Progenitor cell of endocrine pancreas (in vitro differentiated cells): ENCODE measurements at regions not wholly inside any gene's neighbourhood (a gene's known extent, or its start where the extent isn't known, plus 50 kb on each side); places are given as distances from the start of the nearest gene placed in this dataset.

Experiments
- DNase-seq: peaks from one replicate; pipeline ENCODE4 v3.0.0; 2021; ENCODE audit warnings: low spot score; ENCODE audit not compliant: unreplicated experiment
- H3K27ac Mint-ChIP-seq: 2 replicates; pipeline ENCODE4 v1.8.0; 2021; ENCODE audit warnings: mild to moderate bottlenecking, moderate library complexity, mixed read lengths
- H3K27me3 Mint-ChIP-seq: 2 replicates; pipeline ENCODE4 v1.8.0; 2021; ENCODE audit warnings: mixed read lengths
- H3K36me3 Mint-ChIP-seq: 2 replicates; pipeline ENCODE4 v1.8.0; 2022; ENCODE audit warnings: mixed read lengths; ENCODE audit not compliant: insufficient read depth
- H3K4me1 Mint-ChIP-seq: 2 replicates; pipeline ENCODE4 v1.8.0; 2021; ENCODE audit warnings: low read depth, mixed read lengths
- H3K4me3 Mint-ChIP-seq: 2 replicates; pipeline ENCODE4 v1.8.0; 2021; ENCODE audit warnings: low read depth, mild to moderate bottlenecking, moderate library complexity, mixed read lengths
- H3K9me3 Mint-ChIP-seq: 2 replicates; pipeline ENCODE4 v1.8.0; 2021; ENCODE audit warnings: low read depth, mixed read lengths
- CTCF ChIP-seq: fragments of 200-600 bp; sonication (generic); IDR thresholded peaks from one replicate; pipeline ENCODE4 v1.5.0; 2021; ENCODE audit warnings: antibody characterized with exemption, mild to moderate bottlenecking; ENCODE audit not compliant: unreplicated experiment

GRCh38 chr4:38365261-38365660 is 298.7 kb upstream of the KLF3 start:
- Mint-ChIP-seq H3K27me3 (peaks cover 2% of the 10 kb centered on the region), H3K9me3 (no peaks in the 10 kb centered on the region), H3K36me3 (no peaks in the 10 kb centered on the region), H3K4me1 (peaks cover 2% of the 10 kb centered on the region), H3K4me3 (no peak overlapping the region), H3K27ac (no peak overlapping the region)
- DNase-seq = no peak
- TF ChIP-seq CTCF = no peak

- peaks cover 2% of the 10 kb centered on the region for H3K27me3 Mint-ChIP-seq
- no peaks in the 10 kb centered on the region for H3K36me3 Mint-ChIP-seq
- TF ChIP-seq CTCF = no peak
- H3K9me3 Mint-ChIP-seq = no peaks in the 10 kb centered on the region
- DNase-seq = no peak
- H3K4me3 Mint-ChIP-seq = no peak overlapping the region
- no peak overlapping the region for H3K27ac Mint-ChIP-seq
- H3K4me1 Mint-ChIP-seq = peaks cover 2% of the 10 kb centered on the region
Measured at GRCh38 chr4:38365748-38366310, 298.2 kb upstream of the KLF3 start.

- H3K27ac Mint-ChIP-seq = no peak overlapping the region
- no peak for DNase-seq
- H3K36me3 Mint-ChIP-seq = no peaks in the 10 kb centered on the region
- peaks cover 2% of the 10 kb centered on the region for H3K27me3 Mint-ChIP-seq
- H3K4me1 Mint-ChIP-seq = peaks cover 2% of the 10 kb centered on the region
- no peak for TF ChIP-seq CTCF
- H3K9me3 Mint-ChIP-seq = no peaks in the 10 kb centered on the region
- H3K4me3 Mint-ChIP-seq = no peak overlapping the region
Measured at GRCh38 chr4:38366456-38366855, 297.5 kb upstream of the KLF3 start.

DNA sequence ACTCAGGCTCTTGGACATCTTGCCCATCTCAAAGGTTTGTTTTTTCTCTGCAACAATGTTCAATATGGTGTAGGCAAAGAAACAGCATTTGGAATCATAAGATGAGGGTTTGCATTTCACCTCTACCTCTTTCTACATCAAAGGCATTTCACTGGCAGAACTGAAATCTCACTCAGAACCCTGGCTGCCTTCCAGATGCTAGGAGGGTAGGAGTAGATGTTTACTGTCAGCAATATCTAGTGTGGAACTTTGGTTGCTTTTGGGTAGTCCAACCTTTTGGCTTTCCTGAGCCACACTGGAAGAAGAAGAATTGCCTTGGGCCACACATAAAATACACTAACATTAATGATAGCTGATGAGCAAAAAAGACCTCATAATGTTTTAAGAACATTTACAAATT is 297.0 kb upstream of the KLF3 start:
- Mint-ChIP-seq H3K4me1 (peaks cover 2% of the 10 kb centered on the region), H3K27me3 (peaks cover 2% of the 10 kb centered on the region), H3K36me3 (no peaks in the 10 kb centered on the region), H3K4me3 (no peak overlapping the region), H3K27ac (no peak overlapping the region), H3K9me3 (no peaks in the 10 kb centered on the region)
- TF ChIP-seq CTCF = no peak
- DNase-seq = no peak

GRCh38 chr4:38367642-38368174 is 296.3 kb upstream of the KLF3 start:
- Mint-ChIP-seq H3K4me3 (no peak overlapping the region), H3K36me3 (no peaks in the 10 kb centered on the region), H3K27me3 (peaks cover 2% of the 10 kb centered on the region), H3K9me3 (peaks cover 7% of the 10 kb centered on the region), H3K27ac (no peak overlapping the region), H3K4me1 (peaks cover 2% of the 10 kb centered on the region)
- DNase-seq = no peak
- TF ChIP-seq CTCF = no peak
